Endothelial cell of umbilical vein (primary cell): ENCODE measurements at regions not wholly inside any gene's neighbourhood (a gene's known extent, or its start where the extent isn't known, plus 50 kb on each side); places are given as distances from the start of the nearest gene placed in this dataset.

ENCODE experiments used
- BruUV-seq: library from RNA; stranded (reverse); fragments of 400-500 nt; replicated peaks from 2 replicates; lab custom pipeline; 2021; lab: Mats Ljungman, UMichigan
- CTCF ChIA-PET: fragments of 300-600, 350-600 bp; sonication (Branson Sonifier 250); formaldehyde crosslinking; loops from one replicate; lab custom pipeline; 2021; ENCODE audit warnings: antibody characterized with exemption, inconsistent platforms; lab: Charles Lee
- POLR2A ChIA-PET: fragments of 300-600, 350-600 bp; sonication (Branson Sonifier 250); formaldehyde crosslinking; loops from one replicate; lab custom pipeline; 2021; ENCODE audit warnings: antibody characterized with exemption, inconsistent platforms; lab: Charles Lee
- DNase-seq: peaks from one replicate; pipeline ENCODE4 v3.0.0-alpha.2; 2011; ENCODE audit warnings: low read depth, low spot score
- FAIRE-seq: peaks from 2 replicates; lab custom pipeline; 2011; peaks lifted over from hg19 to GRCh38; lab: Jason Lieb, UNC
- H2AFZ ChIP-seq: 2 replicates; pipeline ENCODE4 v1.6.0; 2012; ENCODE audit warnings: low read depth, low read length, control low read depth, inconsistent platforms
- H3K27ac ChIP-seq: 2 replicates; pipeline ENCODE4 v1.5.1; 2011; ENCODE audit warnings: low read depth, mild to moderate bottlenecking, control low read depth, low read length, moderate library complexity; ENCODE audit not compliant: insufficient read depth
- H3K27me3 ChIP-seq, 2 experiments: 2 replicates each; pipeline versions ENCODE4 v1.6.0 to v1.6.1; 2011; ENCODE audit warnings: low read length in 2 of 2, mixed read lengths in 1 of 2; ENCODE audit not compliant: control insufficient read depth in 2 of 2, insufficient read depth in 2 of 2
- H3K36me3 ChIP-seq, 2 experiments: 2 replicates in 1 of 2; 3 replicates in 1 of 2; pipeline ENCODE4 v1.5.1; 2011; ENCODE audit warnings: low read length in 2 of 2, mild to moderate bottlenecking in 1 of 2, moderate library complexity in 1 of 2; ENCODE audit not compliant: control insufficient read depth in 2 of 2, insufficient read depth in 2 of 2; ENCODE audit errors: extremely low read depth in 1 of 2
- H3K4me1 ChIP-seq: 3 replicates; pipeline ENCODE4 v1.5.1; 2011; ENCODE audit warnings: mild to moderate bottlenecking, low read length; ENCODE audit not compliant: control insufficient read depth, insufficient read depth; ENCODE audit errors: extremely low read depth
- H3K4me2 ChIP-seq: 2 replicates; pipeline ENCODE4 v1.6.1; 2011; ENCODE audit warnings: low read length, control low read depth, mixed read lengths; ENCODE audit not compliant: insufficient read depth
- H3K4me3 ChIP-seq, 3 experiments: fragments of 200-600 bp in 1 of 3; sonication (generic), shearing (Covaris generic) in 1 of 3; replicated peaks in 1 of 3; 2 replicates each; pipeline ENCODE4 v1.5.1; 2011 to 2016; ENCODE audit warnings: control low read depth in 3 of 3, low read length in 3 of 3, mild to moderate bottlenecking in 2 of 3, inconsistent platforms in 1 of 3, low read depth in 1 of 3, moderate library complexity in 1 of 3; ENCODE audit not compliant: insufficient read depth in 1 of 3
- H3K79me2 ChIP-seq: 2 replicates; pipeline ENCODE4 v1.6.0; 2012; ENCODE audit warnings: low read length, inconsistent platforms; ENCODE audit not compliant: control insufficient read depth, insufficient read depth
- H3K9ac ChIP-seq: replicated peaks from 2 replicates; pipeline ENCODE3; 2011; ENCODE audit warnings: low read length, control low read depth; ENCODE audit not compliant: insufficient read depth; ENCODE audit errors: extremely low read depth
- H3K9me1 ChIP-seq: replicated peaks from 3 replicates; pipeline ENCODE4 v1.6.0; 2011; ENCODE audit warnings: mild to moderate bottlenecking, low read length; ENCODE audit not compliant: control insufficient read depth, insufficient read depth; ENCODE audit errors: extremely low read depth
- H3K9me3 ChIP-seq: replicated peaks from 2 replicates; pipeline ENCODE4 v1.5.1; 2012; ENCODE audit warnings: low read length, inconsistent platforms; ENCODE audit not compliant: control insufficient read depth, insufficient read depth
- H4K20me1 ChIP-seq: replicated peaks from 2 replicates; pipeline ENCODE3; 2011; ENCODE audit warnings: mild to moderate bottlenecking, low read length; ENCODE audit not compliant: control insufficient read depth, insufficient read depth; ENCODE audit errors: extremely low read depth
- CTCF ChIP-seq, 2 donors: IDR thresholded peaks; 1 replicate in 1 of 2; 2 replicates in 1 of 2; pipeline ENCODE4 v1.5.1; 2011; ENCODE audit warnings: low read length in 2 of 2, mild to moderate bottlenecking in 2 of 2, moderate library complexity in 2 of 2, control low read depth in 1 of 2, inconsistent platforms in 1 of 2, low read depth in 1 of 2; ENCODE audit not compliant: insufficient read depth in 1 of 2; ENCODE audit errors: extremely low read depth in 1 of 2
- EZH2 ChIP-seq: IDR thresholded peaks from 2 replicates; pipeline ENCODE4 v1.6.1; 2012; ENCODE audit warnings: borderline replicate concordance, low read depth, mild to moderate bottlenecking, moderate library complexity, low read length, inconsistent platforms; ENCODE audit not compliant: severe bottlenecking
- FOS ChIP-seq: IDR thresholded peaks from 2 replicates; pipeline ENCODE4 v1.6.1; 2011; ENCODE audit warnings: mild to moderate bottlenecking, low read length, moderate library complexity, borderline replicate concordance; ENCODE audit not compliant: insufficient read depth
- GATA2 ChIP-seq: IDR thresholded peaks from 2 replicates; pipeline ENCODE4 v1.7.0; 2011; ENCODE audit warnings: low read depth, mild to moderate bottlenecking, moderate library complexity, mixed read lengths, low read length; ENCODE audit not compliant: insufficient read length, insufficient read depth
- JUN ChIP-seq: IDR thresholded peaks from 2 replicates; pipeline ENCODE4 v1.6.1; 2011; ENCODE audit warnings: borderline replicate concordance, low read depth; ENCODE audit not compliant: insufficient read length, insufficient read depth
- MAX ChIP-seq: IDR thresholded peaks from 2 replicates; pipeline ENCODE4 v1.6.1; 2011; ENCODE audit not compliant: insufficient read depth, insufficient read length
- MYC ChIP-seq: IDR thresholded peaks from one replicate; pipeline ENCODE4 v1.6.1; 2011; ENCODE audit warnings: mild to moderate bottlenecking, low read depth, low read length
- POLR2A ChIP-seq: IDR thresholded peaks from 2 replicates; pipeline ENCODE4 v1.6.1; 2012; ENCODE audit warnings: low read depth, mild to moderate bottlenecking, control low read depth, low read length
- POLR2AphosphoS5 ChIP-seq: IDR thresholded peaks from 2 replicates; pipeline ENCODE4 v1.6.1; 2012; ENCODE audit warnings: low read depth, mild to moderate bottlenecking, control low read depth, low read length, moderate library complexity; ENCODE audit not compliant: insufficient read depth
- dilution Hi-C: fragments of 300-500 bp; cut with MboI; formaldehyde crosslinking; loops from one replicate; pipeline ENCODE4 v1.15.0; 2019; ENCODE audit warnings: low sequenced_read_pairs; ENCODE audit not compliant: extremely low pct_ligation_motif_present
- intact Hi-C: fragments of 100-400 bp; cut with micrococcal nuclease; formaldehyde crosslinking; loops from one replicate; pipeline ENCODE4 v1.10.0; 2022

GRCh38 chr2:120541972-120542670, 193.5 kb upstream of the GLI2 start:
- H3K4me3 ChIP-seq = no peak overlapping the region
- no peak for TF ChIP-seq MAX
- TF ChIP-seq FOS = no peak
- no peak for TF ChIP-seq POLR2A
- TF ChIP-seq EZH2 = no peak
- TF ChIP-seq POLR2AphosphoS5 = no peak
- no peak for TF ChIP-seq MYC
- no peak for TF ChIP-seq GATA2
- no peak for TF ChIP-seq CTCF (IDR thresholded peaks at IDR 0.05; ENCODE audit: extremely low read depth in 1 of 2, insufficient read depth in 1 of 2, low read depth in 1 of 2, low read length in 2 of 2)
- no peak for TF ChIP-seq JUN
- no peaks in the 10 kb centered on the region for H3K4me1 ChIP-seq
- H3K9me1 ChIP-seq = no peaks in the 10 kb centered on the region
- no TSS peak for BruUV-seq
- no peak for FAIRE-seq
- no peak overlapping the region for H3K4me2 ChIP-seq
- no peaks in the 10 kb centered on the region for H3K79me2 ChIP-seq
- H3K27me3 ChIP-seq = peaks cover 8 to 20% of the 10 kb centered on the region in 2 experiments
- no peaks in the 10 kb centered on the region for H4K20me1 ChIP-seq
- H3K27ac ChIP-seq = no peak overlapping the region
- dilution Hi-C loops (no loop called here), intact Hi-C loops (no loop called here)
- ChIA-PET CTCF (no interaction called here), POLR2A (no interaction called here)
- no peaks in the 10 kb centered on the region for H3K36me3 ChIP-seq
- H2AFZ ChIP-seq = no peak overlapping the region
- DNase-seq = no peak
- H3K9ac ChIP-seq = no peak overlapping the region
- H3K9me3 ChIP-seq = no peaks in the 10 kb centered on the region
